ENCODE measurements at regions not wholly inside any gene's neighbourhood (a gene's known extent, or its start where the extent isn't known, plus 50 kb on each side); places are given as distances from the start of the nearest gene placed in this dataset.

- POLR2A ChIA-PET, result no interaction called here
- CTCF ChIA-PET, result no interaction called here
- Mint-ChIP-seq H3K4me3 (no peak overlapping the region), H3K9me3 (peaks cover 22% of the 10 kb centered on the region), H3K27ac (no peak overlapping the region), H3K4me1 (no peaks in the 10 kb centered on the region), H3K36me3 (peaks cover 17% of the 10 kb centered on the region), H3K27me3 (ENCODE audit: low read depth) (no peaks in the 10 kb centered on the region)
- ATAC-seq (no peak), DNase-seq (ENCODE audit: low spot score) (no peak)
- no peak for TF ChIP-seq FOXK1 (CRISPR knock-in tag; IDR thresholded peaks at IDR 0.05)
- TF ChIP-seq KAT7 (CRISPR knock-in tag; IDR thresholded peaks at IDR 0.05; ENCODE audit: borderline replicate concordance), result no peak
- no peak for TF ChIP-seq ZNF138 (CRISPR knock-in tag; conservative IDR thresholded peaks at IDR 0.05)
- no peak for TF ChIP-seq MLX (CRISPR knock-in tag; IDR thresholded peaks at IDR 0.05)
- TF ChIP-seq MXD4 (CRISPR knock-in tag; IDR thresholded peaks at IDR 0.05; ENCODE audit: borderline replicate concordance), result no peak
- TF ChIP-seq ZNF671 (CRISPR knock-in tag; IDR thresholded peaks at IDR 0.05), result no peak
- no peak for TF ChIP-seq CREM (CRISPR knock-in tag; IDR thresholded peaks at IDR 0.05)
- TF ChIP-seq, protein P1, sequence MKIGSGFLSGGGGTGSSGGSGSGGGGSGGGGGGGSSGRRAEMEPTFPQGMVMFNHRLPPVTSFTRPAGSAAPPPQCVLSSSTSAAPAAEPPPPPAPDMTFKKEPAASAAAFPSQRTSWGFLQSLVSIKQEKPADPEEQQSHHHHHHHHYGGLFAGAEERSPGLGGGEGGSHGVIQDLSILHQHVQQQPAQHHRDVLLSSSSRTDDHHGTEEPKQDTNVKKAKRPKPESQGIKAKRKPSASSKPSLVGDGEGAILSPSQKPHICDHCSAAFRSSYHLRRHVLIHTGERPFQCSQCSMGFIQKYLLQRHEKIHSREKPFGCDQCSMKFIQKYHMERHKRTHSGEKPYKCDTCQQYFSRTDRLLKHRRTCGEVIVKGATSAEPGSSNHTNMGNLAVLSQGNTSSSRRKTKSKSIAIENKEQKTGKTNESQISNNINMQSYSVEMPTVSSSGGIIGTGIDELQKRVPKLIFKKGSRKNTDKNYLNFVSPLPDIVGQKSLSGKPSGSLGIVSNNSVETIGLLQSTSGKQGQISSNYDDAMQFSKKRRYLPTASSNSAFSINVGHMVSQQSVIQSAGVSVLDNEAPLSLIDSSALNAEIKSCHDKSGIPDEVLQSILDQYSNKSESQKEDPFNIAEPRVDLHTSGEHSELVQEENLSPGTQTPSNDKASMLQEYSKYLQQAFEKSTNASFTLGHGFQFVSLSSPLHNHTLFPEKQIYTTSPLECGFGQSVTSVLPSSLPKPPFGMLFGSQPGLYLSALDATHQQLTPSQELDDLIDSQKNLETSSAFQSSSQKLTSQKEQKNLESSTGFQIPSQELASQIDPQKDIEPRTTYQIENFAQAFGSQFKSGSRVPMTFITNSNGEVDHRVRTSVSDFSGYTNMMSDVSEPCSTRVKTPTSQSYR (CRISPR knock-in tag; IDR thresholded peaks at IDR 0.05), result no peak
- no peak for TF ChIP-seq NFE2L1 (CRISPR knock-in tag; IDR thresholded peaks at IDR 0.05)
- no peak for TF ChIP-seq ATF3 (CRISPR knock-in tag; conservative IDR thresholded peaks at IDR 0.05)
- no peak for TF ChIP-seq NR2C2 (CRISPR knock-in tag; IDR thresholded peaks at IDR 0.05)
- no peak for TF ChIP-seq MYBL2 (CRISPR knock-in tag; IDR thresholded peaks at IDR 0.05)
- no peak for TF ChIP-seq ZNF219 (CRISPR knock-in tag; IDR thresholded peaks at IDR 0.05; ENCODE audit: borderline replicate concordance)
Measured at GRCh38 chr17:63379636-63380035, 66.5 kb downstream of the CYB561 start.

DNA sequence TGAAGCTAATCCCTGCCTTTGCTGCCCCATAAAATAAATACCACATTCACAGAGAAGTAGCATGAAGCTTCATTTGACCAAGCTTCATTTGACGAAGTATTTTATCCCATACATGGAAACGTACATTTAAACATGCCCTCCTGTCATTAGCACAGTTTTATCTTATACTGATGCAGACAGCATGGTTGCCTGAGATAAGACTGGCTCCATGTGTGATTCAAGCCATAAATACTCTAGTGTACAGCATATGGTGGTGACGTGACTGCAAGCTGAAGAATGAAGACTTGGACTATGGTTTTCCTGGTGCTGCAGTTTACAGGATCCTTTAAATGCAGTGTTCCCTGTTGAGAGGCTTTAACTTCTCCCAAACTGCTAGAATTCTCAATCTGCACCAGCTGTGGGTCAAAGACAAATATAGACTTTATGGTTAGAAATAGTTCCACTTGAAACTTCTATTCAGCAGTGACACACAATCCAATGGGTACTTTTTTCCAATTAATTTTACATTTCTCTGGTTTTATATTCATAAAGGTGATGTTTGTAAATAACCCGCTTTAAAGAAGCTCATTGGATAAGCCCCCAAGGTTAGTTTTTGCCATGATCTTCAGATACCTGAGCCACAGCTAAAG lies 64.9 kb downstream of the CYB561 start:
- Mint-ChIP-seq H3K27me3 (ENCODE audit: low read depth) (no peaks in the 10 kb centered on the region), H3K9me3 (peaks cover 18% of the 10 kb centered on the region), H3K4me1 (no peaks in the 10 kb centered on the region), H3K27ac (no peak overlapping the region), H3K4me3 (no peak overlapping the region), H3K36me3 (peaks cover 16% of the 10 kb centered on the region)
- CTCF ChIA-PET, result interaction anchor here (0.7 to 0.9 kb wide), 2 partner anchors 18 to 26 kb away, joined by 3 read pairs; no protein-coding TSS in a partner anchor
- DNase-seq (ENCODE audit: low spot score), result no peak
- TF ChIP-seq SMAD3 (CRISPR knock-in tag; IDR thresholded peaks at IDR 0.05; ENCODE audit: borderline replicate concordance) (no peak), ZNF671 (CRISPR knock-in tag; IDR thresholded peaks at IDR 0.05) (no peak), AFF4 (CRISPR knock-in tag; IDR thresholded peaks at IDR 0.05; ENCODE audit: borderline replicate concordance) (no peak), JAZF1 (CRISPR knock-in tag; IDR thresholded peaks at IDR 0.05) (no peak)
- POLR2A ChIA-PET, result interaction anchor here (0.6 kb wide), 1 partner anchor 64 kb away, joined by 5 read pairs; no protein-coding TSS in a partner anchor
- no peak for ATAC-seq

Data from WTC11 (cell line).